ENCODE measurements at regions not wholly inside any gene's neighbourhood (a gene's known extent, or its start where the extent isn't known, plus 50 kb on each side); places are given as distances from the start of the nearest gene placed in this dataset.

DNA sequence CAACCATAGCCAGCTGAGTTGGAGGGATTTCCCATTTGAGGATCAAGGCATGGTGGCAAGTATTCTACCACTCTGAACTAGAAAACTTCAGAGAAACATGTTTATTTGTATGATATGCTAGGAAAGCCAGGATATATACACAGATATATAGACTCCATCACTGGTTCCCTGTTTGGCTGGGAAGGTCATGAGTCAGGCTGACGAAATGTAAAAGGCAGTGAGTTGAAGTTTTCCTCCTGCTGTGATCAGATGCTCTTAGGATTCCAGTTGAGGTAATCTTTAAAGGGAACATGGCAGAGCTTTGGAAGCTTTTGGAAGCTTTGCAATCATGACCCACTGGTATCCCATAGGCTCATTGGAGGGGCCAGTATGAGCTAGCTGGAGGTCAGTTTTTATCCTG lies 1369.1 kb downstream of the EPHA7 start:
- intact Hi-C loops (cut with DNase I): no loop called here
- no peak for DNase-seq (ENCODE audit: low spot score)

DNA sequence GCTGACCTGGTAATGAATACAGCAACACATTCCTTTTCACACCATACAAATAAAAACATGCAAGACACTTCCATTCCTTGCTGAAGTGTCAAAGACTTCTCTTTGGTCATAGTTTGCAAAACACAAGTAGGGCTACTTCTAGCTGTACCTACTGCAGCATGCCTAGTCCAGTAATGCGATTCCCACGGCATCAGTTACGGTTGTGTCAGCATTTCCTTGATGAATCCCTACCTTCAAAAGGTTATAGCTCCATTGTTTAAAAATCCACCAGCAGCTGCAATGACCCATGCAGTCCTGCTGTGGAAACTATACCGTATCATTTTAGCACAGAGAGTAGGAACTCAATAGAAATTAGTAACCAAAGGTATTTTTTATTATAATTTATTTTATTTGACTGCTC lies 1371.5 kb downstream of the EPHA7 start:
- DNase-seq (ENCODE audit: low spot score): no peak

DNA sequence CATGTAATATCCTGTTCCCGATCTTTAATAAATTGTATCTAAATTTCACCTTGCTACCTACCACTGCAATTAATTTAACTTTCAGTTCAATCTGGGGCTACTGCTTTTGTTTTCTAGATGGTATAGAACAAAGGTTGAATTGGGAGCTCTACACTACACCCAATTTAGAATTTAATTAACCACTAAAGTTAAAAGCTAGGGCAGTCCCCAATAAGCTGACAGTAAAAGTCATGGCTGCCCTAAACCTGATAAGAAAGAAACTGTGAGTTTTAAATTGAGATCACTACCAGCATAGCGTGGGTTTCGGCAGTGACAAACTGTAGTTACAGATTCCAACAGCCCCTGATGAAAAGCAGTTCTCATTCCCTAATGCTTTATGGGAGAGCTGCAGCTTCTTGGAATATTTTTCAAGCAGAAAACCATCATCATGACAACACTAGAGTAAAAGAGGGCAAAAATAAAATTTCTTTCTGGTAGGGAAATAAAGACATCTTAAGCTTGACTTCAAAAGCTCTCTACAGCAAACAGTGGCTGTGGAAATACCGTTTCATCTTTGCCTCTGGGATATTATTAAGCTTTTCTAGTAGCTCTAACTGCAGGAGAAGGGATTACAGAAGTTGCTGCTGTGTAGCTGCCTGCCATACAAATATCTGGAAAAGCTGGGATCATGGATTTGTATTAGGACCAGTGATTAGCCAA lies 1372.1 kb downstream of the EPHA7 start:
- no peak for DNase-seq (ENCODE audit: low spot score)
- intact Hi-C loops (cut with DNase I): no loop called here

More for the DNA sequence above, 1371.5 kb downstream of the EPHA7 start:
- intact Hi-C loops (cut with DNase I): no loop called here

DNA sequence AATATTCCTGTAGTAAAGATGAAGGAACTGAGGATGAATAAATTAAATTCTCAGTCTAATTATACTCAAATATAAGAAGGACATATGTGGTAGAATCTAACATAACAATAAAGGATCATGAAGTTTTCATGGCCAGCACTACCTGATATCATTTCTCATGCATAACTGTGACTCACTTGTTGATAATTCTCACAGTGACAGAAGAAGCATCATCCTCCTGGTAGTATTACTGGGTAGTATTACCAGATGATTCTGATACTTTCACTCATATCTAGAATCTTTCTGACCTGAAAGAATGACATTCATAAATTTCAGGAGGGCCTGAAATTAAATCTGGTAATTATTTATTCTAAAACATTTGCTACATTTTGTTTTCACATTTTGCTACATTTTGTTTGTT lies 1375.0 kb downstream of the EPHA7 start:
- intact Hi-C loops (cut with DNase I): no loop called here
- DNase-seq (ENCODE audit: low spot score): no peak

DNA sequence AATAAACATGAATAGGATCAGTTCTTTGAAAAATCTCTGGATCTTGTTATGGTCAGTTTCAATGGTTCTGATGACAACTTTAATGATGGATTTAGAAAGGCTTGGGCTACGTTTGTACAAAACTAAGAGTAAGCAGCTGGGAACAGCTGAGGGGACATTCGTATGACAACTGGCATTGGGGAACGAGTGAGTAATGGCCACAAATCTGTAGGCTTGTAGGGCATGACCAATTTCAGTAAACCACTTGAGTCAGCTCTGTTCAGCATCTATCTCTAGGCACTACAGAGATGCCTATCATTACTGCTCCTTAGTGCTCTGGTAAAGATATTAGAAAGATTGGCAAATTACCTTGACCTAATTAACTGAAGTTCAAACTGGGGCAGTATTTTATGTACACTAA lies 1375.6 kb downstream of the EPHA7 start:
- intact Hi-C loops (cut with DNase I): no loop called here
- no peak for DNase-seq (ENCODE audit: low spot score)

DNA sequence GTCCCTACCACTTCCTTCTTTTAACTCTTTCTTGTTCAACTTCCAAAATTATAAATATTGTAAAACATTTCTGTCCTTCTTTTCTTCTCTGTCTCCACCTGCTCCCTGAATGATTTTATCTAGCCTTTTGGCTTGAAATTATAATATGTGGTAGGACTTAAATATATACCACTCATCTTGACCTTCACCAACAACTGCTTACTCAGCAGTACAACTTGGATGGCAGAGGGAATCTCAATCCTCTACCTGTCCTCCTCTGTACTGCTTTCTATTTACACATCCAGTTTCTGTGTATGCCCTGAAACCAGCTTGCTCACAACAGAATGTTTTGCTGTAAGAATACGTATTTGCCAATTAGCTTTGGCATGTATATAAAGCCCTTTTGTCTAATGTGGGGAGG lies 1392.5 kb downstream of the EPHA7 start:
- intact Hi-C loops (cut with DNase I): no loop called here
- DNase-seq (ENCODE audit: low spot score): no peak

DNA sequence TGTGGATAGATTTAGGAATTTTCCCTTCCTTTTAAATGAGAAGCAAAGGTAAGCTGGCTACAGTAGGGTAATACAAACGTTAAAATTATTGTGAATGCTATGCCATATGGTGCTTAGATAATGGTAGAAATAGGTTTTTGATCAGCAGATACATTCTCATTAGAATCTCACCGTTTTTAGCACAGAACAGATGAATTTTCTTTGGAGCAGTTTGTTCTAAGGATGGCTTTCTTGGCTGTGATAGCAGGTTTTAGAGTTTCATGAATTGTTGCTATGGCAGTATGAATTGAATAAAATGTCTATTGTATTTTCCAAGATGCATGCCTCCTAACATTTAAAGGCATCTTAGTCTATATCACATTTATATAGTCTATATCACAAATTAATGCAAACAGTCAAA lies 1394.5 kb downstream of the EPHA7 start:
- intact Hi-C loops (cut with DNase I): no loop called here
- no peak for DNase-seq (ENCODE audit: low spot score)

DNA sequence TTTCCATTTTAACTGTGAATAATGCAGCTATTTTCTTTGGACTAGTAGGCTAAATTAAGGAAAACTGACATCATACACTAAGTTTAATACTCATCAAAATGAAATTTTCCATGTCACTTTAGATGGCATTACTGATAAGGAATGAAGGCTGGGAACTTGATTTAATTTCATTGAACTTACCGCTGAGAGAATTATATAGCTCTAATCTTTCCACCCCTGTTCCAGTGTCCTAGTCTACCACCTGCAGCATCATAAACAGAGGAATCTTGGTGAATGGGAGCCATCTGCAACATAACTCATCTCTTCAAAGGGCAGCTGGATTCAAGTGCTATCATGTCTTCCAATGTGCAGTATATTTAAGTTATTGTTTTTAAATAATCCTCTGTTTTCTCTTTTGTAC lies 1395.2 kb downstream of the EPHA7 start:
- no peak for DNase-seq (ENCODE audit: low spot score)
- intact Hi-C loops (cut with DNase I): no loop called here

DNA sequence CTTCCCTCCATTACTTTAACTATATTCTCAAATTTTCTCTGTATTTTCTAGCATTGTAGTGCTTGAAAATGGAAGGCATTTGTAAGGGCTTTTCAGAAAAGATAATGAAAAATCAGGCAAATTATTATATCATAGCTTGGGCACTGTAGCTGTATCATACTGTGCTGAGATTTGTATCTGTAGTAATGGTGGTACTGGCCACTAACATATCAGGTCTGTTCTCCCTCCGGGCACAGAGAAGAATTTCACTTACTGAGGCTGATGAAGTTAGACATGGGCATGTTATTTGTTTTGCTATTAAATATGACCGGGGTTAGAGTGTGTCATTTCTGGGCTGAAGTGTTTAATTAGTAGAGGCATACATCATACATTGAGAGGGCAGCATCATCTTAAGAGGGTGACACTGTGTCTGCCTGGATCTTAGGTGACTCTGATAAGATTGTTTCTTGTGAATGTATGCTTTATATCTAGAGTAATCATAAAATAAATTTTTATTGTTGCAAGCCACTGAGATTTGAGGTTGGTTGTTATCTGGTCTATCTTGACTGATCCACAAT lies 1395.9 kb downstream of the EPHA7 start:
- intact Hi-C loops (cut with DNase I): no loop called here
- no peak for DNase-seq (ENCODE audit: low spot score)

DNA sequence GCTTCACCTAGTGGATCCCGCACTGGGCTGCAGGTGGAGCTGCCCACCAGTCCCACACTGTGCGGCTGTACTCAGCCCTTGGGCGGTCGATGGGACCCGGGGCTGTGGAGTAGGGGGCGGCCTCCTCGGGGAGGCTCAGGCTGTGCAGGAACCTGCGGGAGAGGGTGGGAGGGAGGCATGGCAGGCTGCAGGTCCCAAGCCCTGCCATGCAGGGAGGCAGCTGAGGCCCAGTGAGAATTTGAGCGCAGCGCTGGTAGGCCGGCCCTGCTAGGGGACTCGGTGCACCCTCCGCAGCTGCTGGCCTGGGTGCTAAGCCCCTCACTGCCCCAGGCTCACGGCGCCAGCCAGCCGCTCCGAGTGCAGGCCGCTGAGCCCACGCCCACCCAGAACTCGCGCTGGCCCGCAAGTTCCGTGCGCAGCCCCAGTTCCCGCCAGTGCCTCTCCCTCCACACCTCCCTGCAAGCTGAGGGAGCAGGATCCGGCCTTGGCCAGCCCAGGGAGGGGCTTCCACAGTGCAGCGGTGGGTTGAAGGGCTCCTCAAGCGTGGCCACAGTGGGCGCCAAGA lies 1407.6 kb downstream of the EPHA7 start:
- DNase-seq (ENCODE audit: low spot score): no peak
- intact Hi-C loops (cut with DNase I): no loop called here

DNA sequence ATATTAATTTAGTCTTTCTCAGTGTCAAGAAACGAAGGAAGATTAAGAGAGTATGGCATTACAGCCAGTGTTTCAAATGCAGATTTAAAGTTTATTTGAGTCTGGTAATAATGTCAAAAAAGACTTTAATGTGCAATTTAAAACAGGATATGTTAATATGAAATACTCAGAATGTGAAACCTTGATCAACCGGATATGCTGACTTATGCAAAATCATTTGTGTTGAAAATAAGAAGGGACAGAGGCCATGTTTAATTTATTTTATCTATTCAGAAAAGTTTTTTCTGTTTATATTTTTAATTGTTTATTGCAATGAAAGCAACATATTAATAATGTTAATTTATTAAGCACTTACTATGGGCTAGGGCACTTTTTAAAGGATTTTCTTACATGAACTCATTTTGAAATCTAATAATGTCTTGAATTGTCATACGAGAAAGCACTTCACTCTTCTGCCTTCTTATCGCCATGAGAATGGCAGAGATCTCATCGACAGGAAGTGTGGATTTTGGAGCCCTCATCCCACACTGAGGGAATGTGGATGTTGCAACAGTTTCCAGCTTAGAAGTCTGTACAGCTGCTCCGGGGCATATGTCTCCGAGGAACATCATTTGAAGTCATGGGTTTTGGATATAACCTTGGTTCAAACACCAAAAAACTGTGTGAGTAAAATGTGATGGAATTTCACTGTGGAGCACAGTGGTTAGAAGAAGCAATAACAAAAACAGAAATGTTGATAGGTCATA lies 1410.4 kb downstream of the EPHA7 start:
- DNase-seq (ENCODE audit: low spot score): no peak
- intact Hi-C loops (cut with DNase I): no loop called here

DNA sequence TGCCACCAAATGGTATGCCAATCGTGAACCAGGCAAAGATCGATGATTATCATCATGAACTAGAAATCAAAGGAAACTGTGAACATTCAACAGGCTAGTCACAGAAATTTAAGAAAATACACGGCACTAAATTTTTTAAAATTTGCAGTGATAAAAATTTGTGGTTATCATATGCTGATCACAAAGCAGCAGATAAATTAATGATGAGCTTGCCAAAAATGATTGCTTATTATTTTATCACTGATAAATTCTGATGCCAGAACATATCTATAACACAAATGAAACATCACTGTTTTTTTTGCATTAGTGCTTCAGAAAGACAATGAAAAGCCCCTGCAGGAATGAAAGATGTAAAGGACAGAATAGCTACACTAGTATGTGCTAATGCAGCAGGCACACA lies 1413.2 kb upstream of the MAP3K7 start:
- DNase-seq (ENCODE audit: low spot score): no peak
- intact Hi-C loops (cut with DNase I): no loop called here

DNA sequence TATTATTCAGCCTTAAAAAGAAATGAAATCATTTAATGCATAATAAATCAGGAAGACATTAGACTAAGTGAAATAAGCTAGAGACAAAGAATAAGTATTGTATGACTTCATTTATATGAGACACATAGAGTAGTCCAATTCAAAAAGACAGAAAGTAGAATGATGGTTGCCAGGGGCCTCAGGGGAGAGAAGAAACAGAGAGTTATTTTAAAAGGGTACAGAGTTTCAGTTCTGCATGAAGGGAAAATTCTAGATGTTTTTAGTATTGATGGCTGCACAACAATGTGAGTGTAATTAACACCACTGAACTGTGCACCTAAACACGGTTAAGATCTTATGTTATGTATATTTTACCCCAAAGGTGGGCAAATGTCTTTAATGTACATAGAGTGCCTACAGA lies 1407.9 kb upstream of the MAP3K7 start:
- intact Hi-C loops (cut with DNase I): no loop called here
- DNase-seq (ENCODE audit: low spot score): no peak

DNA sequence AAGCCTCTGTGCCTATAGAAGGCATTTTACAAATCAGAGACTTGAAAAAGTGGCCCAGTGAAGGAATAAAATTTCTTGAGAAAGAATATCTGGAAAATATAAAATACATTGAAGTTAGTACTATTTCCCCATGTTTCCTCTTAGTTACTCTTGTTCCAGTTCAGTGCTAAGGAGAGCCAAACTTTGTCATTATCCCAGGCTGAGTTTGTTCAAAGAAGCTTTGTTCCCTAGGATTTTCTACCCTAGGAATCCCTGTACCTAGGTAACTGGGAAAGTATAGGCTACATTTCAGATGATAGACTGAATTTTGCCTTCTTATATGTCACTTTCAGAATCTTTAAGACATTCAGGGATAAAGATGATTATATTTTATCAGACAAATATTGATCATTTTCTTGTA lies 1395.7 kb upstream of the MAP3K7 start:
- intact Hi-C loops (cut with DNase I): no loop called here
- no peak for DNase-seq (ENCODE audit: low spot score)

DNA sequence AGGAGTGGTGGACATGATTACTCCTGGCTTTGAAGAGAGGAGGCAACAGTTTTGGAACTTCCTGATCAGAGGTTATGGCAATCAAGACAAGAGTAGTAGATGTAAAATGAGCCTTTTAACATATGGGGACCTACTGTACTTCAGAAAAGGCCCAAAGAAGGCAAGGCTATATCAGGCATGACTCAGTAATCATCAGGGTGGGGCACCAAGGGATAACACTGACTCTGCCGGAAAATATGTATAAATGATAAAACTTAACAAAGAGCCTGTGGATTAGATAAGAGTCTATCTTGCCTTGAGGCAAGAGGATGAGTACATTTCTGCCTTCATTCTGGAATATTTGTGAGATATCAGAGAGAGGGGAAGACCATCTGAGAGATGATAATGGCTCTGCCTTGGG lies 1389.9 kb upstream of the MAP3K7 start:
- intact Hi-C loops (cut with DNase I): no loop called here
- DNase-seq (ENCODE audit: low spot score): no peak

DNA sequence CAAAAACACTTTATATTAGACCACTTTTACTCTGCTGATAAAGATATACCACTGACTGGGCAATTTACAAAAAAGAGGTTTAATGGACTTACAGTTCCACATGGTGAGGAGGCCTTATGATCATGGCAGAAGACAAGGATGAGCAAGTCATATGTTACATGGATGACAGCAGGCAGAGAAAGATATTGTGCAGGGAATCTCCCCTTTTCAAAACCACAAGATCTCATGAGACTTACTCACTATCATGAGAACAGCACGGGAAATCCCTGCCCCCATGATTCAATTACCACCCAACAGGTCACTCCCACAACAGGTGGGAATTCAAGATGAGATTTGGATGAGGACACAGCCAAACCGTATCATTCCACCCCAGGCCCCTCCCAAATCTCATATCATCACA lies 1383.8 kb upstream of the MAP3K7 start:
- intact Hi-C loops (cut with DNase I): no loop called here
- no peak for DNase-seq (ENCODE audit: low spot score)

DNA sequence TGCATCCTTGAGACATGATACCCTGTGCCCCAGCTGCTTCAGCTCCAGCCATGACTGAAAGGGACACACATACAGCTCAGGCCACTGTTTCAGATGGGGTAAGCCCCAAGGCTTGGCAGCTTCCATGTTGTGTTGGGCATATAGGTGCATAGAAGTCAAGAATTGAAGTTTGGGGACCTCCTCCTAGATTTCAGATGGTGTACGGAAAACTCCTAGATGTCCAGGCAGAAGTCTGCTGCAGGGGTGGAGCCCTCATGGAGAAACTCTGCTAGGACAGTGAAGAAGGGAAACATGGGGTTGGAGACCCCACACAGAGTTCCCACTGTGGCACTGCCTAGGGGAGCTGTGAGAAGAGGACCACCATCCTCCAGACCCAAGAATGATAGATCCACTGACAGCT lies 1379.0 kb upstream of the MAP3K7 start:
- no peak for DNase-seq (ENCODE audit: low spot score)

DNA sequence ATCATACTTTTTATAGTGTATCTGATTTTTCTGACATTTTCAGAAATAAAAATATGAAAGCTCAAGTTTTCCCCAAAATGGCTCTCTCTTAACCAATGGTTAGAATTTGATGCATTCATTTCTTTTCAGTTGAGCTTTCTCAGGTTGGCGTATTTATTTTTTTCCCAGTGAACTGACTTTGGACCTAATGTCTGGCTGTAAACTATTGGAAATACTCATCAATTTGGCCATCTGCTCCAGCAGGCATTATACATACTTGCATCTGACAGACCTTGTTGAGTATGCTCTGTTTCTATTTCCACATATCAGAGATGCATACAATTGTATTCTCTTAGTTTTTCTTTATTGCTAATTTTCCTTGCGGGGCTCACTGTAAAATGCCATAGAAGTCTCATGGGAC lies 1374.8 kb upstream of the MAP3K7 start:
- DNase-seq (ENCODE audit: low spot score): no peak
- intact Hi-C loops (cut with DNase I): no loop called here

More for the DNA sequence above, 1379.0 kb upstream of the MAP3K7 start:
- intact Hi-C loops (cut with DNase I): no loop called here

DNA sequence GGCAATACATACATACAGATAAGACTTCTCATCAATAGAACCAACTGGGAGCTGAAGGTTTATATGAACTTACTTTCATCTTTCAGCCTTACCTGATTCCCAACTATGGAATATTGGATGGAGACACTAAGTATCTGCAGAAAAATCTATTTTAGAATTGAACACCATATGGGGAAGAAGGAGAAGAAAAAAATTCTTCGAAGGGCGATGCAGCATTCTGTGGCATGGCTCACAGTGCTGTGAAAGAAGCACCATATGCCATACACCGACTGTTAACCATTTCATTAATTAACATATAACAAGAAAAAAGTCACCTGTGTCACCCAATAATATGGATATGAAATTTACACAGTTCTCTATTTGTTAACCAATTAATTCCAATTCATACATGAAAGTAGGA lies 1374.4 kb upstream of the MAP3K7 start:
- DNase-seq (ENCODE audit: low spot score): no peak
- intact Hi-C loops (cut with DNase I): no loop called here

DNA sequence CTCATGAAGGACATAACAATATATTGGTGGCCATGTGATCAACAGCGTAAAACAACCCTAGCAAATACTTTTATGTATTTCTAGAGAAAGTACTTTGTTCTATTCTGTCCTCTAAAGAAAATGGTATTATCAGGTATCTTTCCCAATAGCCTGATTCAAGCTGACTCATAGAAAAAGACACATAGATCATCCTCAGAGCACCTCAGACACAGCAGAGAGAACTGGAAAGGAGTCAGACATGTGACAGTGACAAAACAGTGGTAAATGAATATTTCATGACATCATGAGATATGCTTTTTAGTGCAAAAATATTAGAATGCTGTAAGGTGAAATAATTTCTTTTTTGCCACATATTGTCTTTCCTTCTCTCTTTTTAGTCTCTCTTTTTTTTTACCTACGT lies 1355.0 kb upstream of the MAP3K7 start:
- DNase-seq (ENCODE audit: low spot score): no peak
- intact Hi-C loops (cut with DNase I): no loop called here

DNA sequence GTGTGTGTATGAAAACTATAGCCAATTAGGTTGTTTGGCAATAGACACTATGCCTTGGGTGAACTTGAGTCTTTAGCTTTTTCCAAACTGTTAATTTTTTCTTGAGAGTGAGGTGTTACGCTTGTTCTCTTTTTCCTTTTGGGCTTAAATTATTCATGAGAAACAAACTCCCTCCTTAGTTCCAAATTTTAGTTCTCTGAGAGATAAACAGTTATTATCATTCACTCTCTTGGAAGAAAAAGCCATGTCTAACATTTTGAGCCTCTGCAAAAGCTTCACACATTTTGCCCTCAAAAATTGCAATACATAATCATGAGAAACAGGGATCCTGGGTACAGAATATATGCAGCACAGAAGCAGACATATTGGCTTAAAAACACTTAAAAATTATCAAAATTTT lies 1353.9 kb upstream of the MAP3K7 start:
- no peak for DNase-seq (ENCODE audit: low spot score)
- intact Hi-C loops (cut with DNase I): no loop called here
